GM19025 (cell line): ENCODE measurements at regions not wholly inside any gene's neighbourhood (a gene's known extent, or its start where the extent isn't known, plus 50 kb on each side); places are given as distances from the start of the nearest gene placed in this dataset.
"Not testable (repeated sequence)": the region's sequence is repeated elsewhere in the genome, so short reads cannot be mapped to it uniquely, and the experiment has no call there.

Experiments
- ATAC-seq: cut with Tn5 transposase; IDR thresholded peaks from one replicate; pipeline ENCODE4 v1.9.1; 2021; ENCODE audit warnings: mild to moderate bottlenecking, low read depth, moderate library complexity; ENCODE audit not compliant: unreplicated experiment

DNA sequence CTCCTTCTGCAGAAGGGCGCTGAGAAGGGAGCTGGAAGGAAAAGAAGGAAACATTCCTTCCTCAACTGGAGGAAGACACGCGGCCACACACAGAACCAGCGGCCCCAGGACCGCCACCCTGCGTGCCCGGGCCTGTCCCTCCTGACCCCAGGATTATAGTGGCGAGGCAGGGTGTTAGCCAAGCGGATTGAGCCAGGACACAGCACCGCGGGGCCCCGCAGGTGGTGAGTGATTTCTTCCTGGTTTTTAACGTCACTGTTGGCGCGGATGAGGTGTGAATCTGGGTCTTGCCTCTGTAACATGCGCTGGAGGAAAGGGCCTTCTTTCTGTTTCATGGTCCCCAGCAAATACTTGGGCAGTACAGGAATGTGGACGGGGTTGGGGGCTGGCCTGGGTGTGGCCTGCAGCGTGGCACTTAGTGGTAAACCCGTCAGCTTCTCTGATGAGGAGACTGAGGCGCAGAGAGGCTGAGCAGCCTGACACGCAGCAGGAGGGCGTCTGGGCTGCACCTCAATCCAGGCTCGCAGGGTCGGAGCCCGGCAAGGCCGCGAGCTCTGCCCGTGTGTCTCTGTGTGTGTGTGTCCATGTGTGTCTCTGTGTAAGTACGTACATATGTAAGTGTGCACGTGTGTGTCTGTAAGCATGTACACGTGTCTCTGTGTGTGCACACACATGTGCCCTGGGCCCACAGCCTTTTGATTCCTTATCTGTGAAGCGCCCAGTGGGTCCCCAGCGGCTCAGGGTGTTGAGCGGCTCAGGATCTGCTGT lies 158.4 kb upstream of the ZNF469 start:
- ATAC-seq: not testable (repeated sequence)

DNA sequence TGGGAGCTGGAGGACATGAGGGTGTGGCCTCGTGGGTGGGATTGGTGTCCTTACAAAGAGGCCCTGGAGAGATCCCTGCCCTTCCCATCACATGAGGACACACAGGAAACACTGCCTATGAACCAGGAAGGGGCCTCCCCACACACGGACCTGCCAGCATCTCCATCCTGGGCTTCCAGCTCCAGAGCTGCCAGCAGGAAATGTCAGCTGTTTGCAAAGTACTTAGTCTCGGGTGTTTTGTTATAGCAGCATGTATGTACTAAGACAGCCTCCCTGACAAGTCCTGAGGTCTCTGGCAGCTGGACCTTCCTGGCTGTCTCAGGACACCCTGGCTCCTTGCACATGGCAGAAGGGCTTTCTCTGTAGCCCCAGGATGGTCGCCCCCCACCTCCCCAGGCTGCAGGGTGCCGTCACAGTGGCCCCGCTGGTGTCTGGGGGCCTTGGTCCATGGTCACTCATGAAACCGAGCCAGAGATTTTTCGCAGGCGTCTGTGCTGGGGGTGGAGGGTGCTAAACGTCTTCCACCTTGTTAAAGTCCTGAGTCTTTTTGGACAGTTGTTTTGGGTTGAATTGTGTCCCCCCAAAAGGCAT lies 157.0 kb upstream of the ZNF469 start:
- ATAC-seq: not testable (repeated sequence)

DNA sequence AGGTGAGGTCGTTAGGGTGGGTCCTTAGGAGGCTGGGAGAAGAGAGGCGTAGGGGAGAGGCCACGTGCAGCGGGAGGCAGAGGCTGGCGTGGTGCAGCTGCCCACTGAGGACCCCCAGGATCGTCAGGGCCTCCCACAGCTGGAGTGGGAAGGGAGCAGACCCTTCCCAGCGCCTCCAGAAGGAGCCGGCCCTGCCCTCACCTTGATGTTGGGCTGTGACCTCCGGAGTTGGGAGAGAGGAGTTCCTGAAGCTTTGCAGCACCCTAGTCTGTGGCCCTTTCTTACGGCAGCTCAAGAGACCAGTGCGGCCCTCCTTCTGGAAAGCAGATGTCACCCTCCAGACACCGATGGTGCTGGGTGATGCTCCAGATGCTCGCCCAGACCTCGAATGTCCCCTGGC lies 156.5 kb upstream of the ZNF469 start:
- ATAC-seq: not testable (repeated sequence)

DNA sequence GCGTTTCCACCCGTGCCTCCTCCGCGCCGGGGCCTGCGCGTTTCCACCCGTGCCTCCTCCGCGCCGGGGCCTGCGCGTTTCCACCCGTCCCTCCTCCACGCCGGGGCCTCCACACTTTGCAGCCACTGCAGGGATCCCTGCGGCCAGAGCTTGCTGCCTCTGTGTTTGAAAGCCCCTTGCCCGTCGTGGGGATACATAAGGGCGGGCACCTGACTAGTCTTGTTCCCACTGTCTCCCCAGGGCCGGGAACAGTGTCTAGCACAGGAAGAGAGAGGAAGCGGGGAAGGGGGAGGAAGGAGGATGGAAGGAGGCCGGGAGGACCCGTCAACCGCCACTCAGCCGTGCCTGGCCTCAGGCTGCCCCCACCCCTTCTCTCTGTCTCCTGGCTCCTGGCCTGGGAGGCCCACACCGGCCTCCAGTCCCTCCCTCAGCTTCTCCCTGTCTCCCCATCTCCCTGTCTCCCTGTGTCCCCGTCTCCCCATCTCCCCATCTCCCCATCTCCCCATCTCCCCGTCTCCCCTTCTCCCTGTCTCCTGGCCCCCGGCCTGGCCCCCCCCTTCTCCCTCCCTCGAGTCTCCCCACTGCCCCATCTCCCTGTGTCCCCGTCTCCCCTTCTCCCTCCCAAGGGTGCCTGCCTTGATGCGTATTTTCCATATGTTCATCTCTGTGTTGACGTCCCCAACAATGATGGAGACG lies 155.6 kb upstream of the ZNF469 start:
- ATAC-seq: not testable (repeated sequence)

DNA sequence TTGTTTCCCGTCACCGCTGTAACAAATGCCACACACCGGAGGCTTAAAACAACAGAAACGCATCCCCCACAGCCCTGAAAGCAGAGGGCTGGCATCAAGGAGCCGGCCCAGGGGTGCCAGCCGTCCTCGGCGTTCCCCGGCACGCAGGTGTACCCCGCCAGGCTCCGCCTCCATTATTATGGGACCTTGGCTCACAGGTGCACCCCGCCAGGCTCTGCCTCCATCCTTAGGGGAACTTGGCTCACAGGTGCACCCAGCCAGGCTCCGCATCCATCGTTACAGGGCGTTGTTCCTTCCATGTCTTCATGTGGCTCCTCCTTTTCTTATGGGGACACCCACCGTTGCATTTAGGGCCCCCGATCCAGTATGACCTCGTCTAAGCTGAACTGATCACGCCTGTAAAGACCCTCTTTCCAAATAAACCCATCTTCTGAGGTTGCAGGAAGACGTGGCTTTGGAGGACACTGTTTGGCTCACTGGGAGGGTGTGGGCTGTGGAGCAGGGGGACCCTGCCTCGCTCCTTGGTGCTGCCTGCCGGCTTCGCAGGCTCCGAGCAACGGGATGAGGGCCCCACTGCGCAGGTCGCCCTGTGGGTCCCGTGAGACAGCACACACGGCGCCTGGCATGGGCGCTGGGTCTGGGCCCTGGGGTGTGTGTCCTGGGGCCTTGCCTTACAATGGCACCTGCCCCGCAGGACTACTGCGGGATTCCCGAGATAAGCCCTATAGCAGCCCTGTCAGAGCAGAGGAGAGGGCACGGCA lies 154.9 kb upstream of the ZNF469 start:
- ATAC-seq: not testable (repeated sequence)

DNA sequence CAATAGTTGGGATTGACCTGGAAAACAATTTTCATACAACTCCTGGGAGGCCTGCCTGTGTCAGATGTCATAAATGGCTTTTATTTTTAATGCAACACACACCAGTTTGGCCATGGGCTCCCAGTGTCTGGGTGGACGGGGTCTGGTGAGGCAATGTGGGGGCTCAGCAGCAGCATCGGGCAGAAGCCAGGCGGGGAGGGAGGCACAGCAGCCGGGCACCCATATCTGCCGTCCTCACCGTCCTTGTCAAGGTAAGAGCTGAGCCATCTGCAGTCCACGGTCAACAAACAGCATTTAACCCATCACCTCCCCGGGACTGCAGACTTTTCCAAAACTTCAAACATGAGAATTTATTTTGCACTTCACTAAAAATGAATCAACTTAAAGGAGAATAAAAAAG lies 154.0 kb upstream of the ZNF469 start:
- not testable (repeated sequence) for ATAC-seq

DNA sequence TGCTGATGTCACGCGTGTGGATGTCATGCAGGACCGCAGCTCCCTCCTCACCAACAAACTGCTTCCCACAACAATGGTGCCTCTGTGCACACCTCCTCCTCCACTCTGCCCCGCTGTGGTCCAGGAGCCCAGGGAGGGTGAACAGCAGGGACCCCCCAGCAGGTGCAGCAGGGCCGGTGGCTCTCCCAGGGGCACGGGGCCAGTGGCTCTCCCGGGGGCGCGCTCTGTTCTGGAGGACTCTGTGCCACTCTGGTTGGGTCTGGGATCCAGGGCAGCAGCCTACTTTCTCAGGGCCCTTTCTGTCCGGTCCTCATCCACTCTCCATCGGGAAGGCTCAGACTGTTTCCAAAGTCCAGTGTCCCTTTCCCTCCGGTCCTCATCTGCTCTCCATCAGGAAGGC lies 153.0 kb upstream of the ZNF469 start:
- ATAC-seq: not testable (repeated sequence)

DNA sequence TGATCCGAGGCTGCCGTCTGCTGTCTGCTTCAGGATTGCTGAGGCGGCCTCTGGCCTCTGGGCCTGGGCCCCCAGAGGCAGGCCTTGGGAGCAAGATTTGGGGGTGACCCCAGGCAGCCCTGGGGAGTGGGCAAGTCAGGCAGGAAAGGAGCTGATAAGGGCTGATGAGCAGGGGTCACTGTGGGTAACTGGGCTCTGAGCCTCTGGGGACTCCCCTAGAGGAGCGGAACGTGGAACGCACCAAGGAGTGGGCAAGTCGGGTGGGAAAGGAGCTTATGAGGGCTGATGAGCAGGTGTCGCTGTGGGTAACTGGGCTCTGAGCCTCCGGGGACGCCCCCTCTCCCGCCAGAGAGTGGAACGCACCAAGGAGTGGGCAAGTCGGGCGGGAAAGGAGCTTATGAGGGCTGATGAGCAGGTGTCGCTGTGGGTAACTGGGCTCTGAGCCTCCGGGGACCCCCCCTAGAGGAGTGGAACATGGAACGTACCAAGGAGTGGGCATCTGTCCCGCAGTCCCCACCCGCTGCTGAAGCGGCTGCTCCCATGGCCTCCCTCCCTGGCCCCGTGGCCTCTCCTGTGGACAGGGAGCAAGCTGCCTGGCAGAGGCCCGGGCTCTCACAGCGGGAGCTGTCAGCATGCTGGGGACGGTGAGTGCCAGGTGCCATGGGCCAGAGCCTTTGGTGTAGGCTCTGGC lies 152.3 kb upstream of the ZNF469 start:
- not testable (repeated sequence) for ATAC-seq

DNA sequence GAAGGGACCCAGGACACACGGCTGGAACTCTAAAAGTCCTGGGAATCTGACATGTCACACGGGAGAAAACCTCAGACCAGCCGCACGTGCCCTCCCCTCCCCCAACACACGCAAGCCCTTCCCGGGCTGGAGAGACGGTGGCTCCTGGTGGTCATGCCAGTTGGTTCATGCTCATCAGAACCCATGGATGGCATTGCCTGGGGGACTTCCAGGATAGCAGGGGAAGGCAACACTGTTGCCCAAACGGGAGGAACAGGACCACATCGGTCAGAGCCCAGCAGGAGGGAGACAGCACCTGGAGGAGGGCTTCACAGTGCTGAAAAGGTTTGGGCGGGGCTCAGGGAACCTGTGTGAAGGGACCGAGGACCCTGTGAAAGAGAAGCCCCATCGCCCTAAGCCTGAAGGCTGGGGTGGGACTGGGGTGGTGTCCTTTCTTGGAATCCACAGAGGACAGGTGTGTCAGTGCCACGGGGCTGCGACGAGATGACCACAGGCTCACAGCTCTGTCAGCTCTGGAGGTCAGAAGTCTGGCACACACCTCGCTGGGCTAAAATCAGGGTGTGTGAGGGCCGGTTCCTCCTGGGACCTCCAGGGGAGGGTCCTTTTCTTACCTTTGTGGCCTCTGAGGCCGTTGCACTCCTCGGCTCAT lies 151.7 kb upstream of the ZNF469 start:
- ATAC-seq: not testable (repeated sequence)

DNA sequence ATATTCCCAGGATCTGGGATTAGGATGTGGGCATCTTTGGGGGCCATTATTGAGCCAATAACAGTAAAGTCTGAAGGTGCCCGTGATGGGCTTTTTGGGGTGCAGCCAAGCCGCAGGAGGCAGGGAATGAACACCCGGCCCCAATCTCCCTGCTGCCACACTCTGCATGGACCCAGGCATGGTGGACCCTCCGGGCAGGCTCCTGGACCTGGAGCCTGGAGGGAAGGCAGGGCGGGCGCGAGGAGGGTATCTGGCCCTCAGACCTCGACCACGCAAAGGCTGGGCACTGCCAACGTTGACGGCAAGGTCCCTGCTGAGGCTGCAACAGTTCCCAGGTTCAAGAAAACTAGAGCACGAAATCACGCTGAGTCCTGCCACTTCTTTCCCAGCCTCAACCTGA lies 150.9 kb upstream of the ZNF469 start:
- ATAC-seq: not testable (repeated sequence)

DNA sequence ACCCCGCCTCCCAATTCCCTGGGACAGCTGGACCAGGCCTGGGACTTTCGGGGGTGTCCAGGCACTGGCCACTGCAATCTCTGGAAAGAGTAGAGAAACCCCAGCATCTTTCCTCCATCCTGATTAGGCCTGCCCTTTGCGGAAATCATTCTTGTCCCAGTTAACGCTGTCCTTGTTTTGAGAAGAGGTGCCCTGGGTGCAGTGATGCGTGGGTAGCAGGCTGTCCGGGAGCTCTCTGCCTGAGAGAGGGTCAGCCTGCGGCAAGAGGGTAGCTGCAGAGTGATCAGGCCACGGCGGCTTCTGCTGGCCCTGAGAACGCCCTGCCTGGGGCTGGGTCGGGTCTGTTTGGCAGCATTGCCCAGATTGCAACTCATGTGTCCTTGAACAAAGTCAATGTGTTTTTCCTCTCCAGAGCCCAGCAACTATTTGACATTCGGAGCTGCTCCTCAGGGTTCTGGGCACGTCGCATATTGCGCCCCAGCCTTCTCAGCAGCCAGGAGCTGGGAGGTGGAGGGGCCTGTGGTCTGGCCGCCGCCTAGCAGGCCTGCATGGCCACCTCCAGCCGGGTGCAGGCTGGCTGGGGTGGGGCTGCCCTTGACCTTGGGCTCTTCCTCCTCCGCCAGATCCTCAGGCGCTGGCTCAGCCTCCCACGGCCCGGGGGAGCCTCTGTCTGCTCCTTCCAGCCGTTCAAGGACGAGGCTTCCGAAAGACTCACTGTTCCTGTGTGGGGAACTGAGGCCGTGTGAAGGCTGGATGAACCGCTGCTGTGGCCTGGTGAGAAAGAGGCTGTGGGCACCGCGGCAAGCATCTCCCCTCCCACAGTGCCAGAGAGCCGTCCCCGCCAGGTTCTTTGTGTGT lies 150.1 kb upstream of the ZNF469 start:
- not testable (repeated sequence) for ATAC-seq

DNA sequence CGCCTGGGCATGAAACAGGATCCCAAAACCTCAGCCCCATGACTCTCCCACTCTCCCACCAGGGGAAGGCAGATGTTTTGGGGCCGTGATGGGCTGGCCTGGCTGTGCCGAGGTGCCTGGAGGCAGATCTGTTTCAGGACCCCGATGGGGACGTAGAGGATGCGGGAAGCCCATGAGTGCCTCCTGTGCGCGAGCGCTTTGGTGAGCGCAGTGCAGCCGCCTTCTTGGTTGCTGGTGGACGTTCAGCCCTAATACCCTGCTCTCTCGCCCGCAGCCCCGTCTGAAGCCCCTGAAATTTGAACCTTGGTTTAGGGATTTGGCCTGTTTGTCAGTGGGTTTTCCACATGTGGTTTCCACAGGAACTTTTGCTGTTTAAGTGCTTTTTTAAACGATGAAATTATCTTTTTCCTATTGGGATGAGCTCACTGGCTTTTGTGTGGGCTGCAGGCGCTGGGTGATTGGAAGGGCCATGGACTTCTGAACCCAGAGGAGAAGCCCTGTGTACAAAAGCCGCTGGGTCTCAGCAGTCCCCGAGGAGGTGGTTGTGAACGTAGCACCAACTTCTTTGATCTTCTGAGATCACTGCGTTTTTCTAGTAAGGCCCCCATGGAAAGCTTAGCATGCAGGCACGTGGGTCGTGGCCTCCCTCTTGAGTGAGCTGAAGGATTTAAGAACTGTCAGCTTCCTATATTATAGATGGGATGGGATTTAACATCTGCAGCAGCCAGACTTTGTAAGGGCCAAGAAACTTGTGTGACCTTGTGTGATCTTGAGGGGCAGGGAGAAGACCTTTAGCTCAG lies 148.9 kb upstream of the ZNF469 start:
- ATAC-seq: not testable (repeated sequence)

DNA sequence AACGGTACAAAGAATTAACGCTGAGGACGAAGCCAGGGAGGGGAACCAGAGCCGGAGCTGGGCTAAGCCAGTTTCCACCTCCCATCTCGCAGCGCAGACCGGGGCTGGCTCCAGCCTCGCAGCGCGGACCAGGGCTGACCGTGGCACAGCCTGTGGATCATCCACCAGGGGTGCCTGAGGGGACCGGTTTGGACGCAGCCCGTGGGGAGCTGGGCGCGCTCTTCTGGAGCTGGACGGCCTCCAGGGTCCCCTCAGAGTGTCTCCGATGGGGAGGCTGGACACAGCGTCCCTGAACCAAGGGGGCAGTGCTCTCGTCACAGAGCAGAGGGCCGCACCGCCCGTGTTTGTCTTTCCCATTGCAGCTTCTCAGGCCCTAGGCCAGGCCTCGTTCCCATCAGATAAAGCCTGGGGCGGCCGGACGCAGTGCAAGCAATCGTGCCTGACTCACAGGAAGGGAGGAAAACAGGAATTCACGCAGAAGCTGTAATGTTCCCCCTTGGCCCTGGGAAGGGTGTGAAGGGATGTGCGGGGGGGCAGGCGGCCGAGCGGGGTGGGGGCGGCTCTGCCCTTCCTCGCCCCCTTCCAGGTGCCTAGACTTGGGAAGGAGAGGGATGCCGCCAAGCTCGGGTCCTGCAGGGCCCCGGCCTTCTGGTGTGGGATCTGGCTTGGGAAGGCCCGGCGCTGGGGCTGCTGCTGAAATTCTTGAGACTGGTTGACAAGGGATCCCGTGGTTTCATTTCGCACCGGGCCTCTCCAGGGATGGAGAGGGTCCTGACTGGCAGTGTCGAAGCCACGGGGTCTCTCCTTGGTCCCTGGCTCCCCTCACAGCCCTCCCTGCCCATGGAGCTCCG lies 148.1 kb upstream of the ZNF469 start:
- ATAC-seq: not testable (repeated sequence)

DNA sequence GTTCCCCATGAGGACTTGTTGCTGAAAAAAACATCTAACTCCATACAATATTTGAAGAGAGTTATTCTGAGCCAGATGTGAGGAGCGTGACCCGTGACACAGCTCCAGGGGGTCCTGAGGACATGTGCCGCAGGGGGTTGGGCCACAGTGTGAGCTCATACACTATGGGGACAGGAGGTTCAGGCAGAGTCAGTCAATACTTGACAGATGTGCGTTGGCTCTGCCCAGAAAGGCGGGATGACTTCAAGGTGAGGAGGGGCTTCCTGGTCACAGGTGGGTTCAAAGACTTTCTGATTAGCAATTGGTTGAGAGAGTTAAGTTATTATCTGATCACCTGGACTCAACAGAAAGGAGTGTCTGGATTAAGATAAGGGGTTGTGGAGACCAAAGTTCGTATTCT lies 147.1 kb upstream of the ZNF469 start:
- ATAC-seq: not testable (repeated sequence)

DNA sequence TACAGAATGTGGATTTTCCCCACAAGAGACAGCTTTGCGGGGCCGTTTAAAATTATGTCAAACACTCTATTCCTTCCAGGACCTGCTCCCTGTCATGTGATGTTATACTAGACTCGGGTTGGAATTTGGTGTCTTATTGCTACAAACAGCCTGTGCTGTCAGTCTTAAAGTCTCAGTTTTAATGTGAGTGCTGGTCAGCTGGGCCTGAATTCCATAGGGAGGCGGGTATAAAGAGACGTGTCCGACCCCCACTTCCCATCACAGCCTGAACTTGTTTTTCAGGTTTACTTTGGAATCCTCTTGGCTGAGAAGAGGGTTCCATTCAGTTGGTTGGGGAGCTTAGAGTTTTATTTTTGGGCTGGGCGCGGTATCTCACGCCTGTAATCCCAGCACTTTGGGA lies 146.5 kb upstream of the ZNF469 start:
- ATAC-seq: not testable (repeated sequence)

DNA sequence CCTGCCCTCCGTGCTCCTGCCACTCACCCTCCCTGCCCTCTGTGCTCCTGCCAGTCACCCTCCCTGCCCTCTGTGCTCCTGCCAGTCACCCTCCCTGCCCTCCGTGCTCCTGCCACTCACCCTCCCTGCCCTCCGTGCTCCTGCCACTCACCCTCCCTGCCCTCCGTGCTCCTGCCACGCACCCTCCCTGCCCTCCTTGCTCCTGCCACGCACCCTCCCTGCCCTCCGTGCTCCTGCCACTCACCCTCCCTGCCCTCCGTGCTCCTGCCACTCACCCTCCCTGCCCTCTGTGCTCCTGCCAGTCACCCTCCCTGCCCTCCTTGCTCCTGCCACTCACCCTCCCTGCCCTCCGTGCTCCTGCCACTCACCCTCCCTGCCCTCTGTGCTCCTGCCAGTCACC lies 145.4 kb upstream of the ZNF469 start:
- ATAC-seq: not testable (repeated sequence)

DNA sequence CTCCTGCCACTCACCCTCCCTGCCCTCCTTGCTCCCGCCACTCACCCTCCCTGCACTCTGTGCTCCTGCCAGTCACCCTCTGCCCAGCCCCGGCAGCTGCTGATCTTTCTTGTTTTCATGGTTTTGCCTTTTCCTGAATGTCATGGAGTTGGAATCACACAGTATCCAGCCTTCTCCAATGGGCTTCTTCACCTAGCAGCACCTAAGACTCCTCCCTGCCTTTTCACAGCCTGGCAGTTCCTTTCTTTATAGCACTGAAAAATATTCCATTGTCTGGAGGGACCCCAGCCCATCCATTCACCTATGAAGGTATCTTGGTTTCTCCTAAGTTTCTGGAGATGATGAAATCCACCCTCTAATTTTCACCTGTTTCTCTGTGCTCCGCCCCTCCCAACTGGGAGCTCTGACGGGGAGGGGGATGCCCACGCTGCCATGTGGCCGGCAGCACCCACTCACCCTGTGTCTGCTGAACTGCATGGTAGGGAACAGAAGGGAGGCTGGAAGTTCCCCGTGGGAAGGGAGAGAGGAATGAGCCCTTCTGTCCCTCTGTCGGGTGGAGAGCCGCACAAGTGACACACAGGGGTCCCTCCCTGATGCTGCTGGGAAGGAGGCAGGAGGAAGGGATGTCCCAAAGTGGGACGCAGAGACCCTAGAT lies 144.9 kb upstream of the ZNF469 start:
- ATAC-seq: not testable (repeated sequence)
